PC-3 (cell line): ENCODE measurements at regions not wholly inside any gene's neighbourhood (a gene's known extent, or its start where the extent isn't known, plus 50 kb on each side); places are given as distances from the start of the nearest gene placed in this dataset.
A peak's percentile ranks its signal among the peaks of the same experiment; 100 is the strongest.

Experiments
- ATAC-seq: fragments of 200-7000 bp; cut with Tn5 transposase; 2 replicates; pipeline ENCODE4 v1.9.1; 2020; ENCODE audit warnings: mild to moderate bottlenecking, moderate library complexity
- BruUV-seq: library from RNA; stranded (reverse); fragments of 400-500 nt; replicated peaks from 2 replicates; lab custom pipeline; 2021; lab: Mats Ljungman, UMichigan
- CTCF ChIA-PET: fragments of 300-600 bp; sonication (Branson Sonifier 250); formaldehyde crosslinking; loops from one replicate; lab custom pipeline; 2022; ENCODE audit warnings: antibody characterized with exemption; lab: Charles Lee
- POLR2A ChIA-PET: fragments of 300-600 bp; sonication (Branson Sonifier 250); formaldehyde crosslinking; loops from one replicate; lab custom pipeline; 2022; ENCODE audit warnings: antibody characterized with exemption; ENCODE audit not compliant: unreplicated experiment; lab: Charles Lee
- DNase-seq: peaks from one replicate; pipeline ENCODE4 v3.0.0-alpha.2; 2015
- H2AFZ ChIP-seq: fragments of 300-600 bp; sonication (generic); 2 replicates; pipeline ENCODE4 v1.6.0; 2016; ENCODE audit warnings: antibody characterized with exemption, low read length
- H3F3A ChIP-seq: fragments of 300-600 bp; sonication (generic); one replicate; pipeline ENCODE4 v1.6.0; 2017; ENCODE audit warnings: antibody characterized with exemption, low read length, control low read depth, mild to moderate bottlenecking; ENCODE audit not compliant: unreplicated experiment
- H3K27ac ChIP-seq: fragments of 300-600 bp; sonication (generic); 2 replicates; pipeline ENCODE4 v1.5.1; 2016; ENCODE audit warnings: mild to moderate bottlenecking, low read length
- H3K27me3 ChIP-seq: fragments of 300-600 bp; sonication (generic); 2 replicates; pipeline ENCODE4 v1.6.1; 2016; ENCODE audit warnings: low read length, mixed read lengths
- H3K36me3 ChIP-seq: fragments of 300-600 bp; sonication (generic); 2 replicates; pipeline ENCODE4 v1.6.1; 2016; ENCODE audit warnings: low read depth, mixed run types, low read length, mixed read lengths
- H3K4me1 ChIP-seq: fragments of 300-600 bp; sonication (generic); 2 replicates; pipeline ENCODE4 v1.5.1; 2016; ENCODE audit warnings: low read length; ENCODE audit not compliant: insufficient read depth
- H3K4me2 ChIP-seq: fragments of 300-600 bp; sonication (generic); 2 replicates; pipeline ENCODE4 v1.6.0; 2016; ENCODE audit warnings: low read length
- H3K4me3 ChIP-seq: fragments of 300-600 bp; sonication (generic); 2 replicates; pipeline ENCODE4 v1.5.1; 2016; ENCODE audit warnings: mild to moderate bottlenecking, low read length, mixed read lengths
- H3K79me2 ChIP-seq: fragments of 300-600 bp; sonication (generic); 2 replicates; pipeline ENCODE4 v1.6.1; 2017; ENCODE audit warnings: low read length, mixed read lengths
- H3K9ac ChIP-seq: fragments of 300-600 bp; sonication (generic); 2 replicates; pipeline ENCODE4 v1.6.0; 2016; ENCODE audit warnings: mild to moderate bottlenecking, low read length
- H3K9me2 ChIP-seq: fragments of 300-600 bp; sonication (generic); replicated peaks from 2 replicates; pipeline ENCODE4 v1.6.1; 2016; ENCODE audit warnings: mixed run types, low read length, mixed read lengths
- H3K9me3 ChIP-seq: fragments of 300-600 bp; sonication (generic); 2 replicates; pipeline ENCODE4 v1.6.1; 2016; ENCODE audit warnings: low read length, mixed read lengths
- H4K20me1 ChIP-seq: fragments of 300-600 bp; sonication (generic); 2 replicates; pipeline ENCODE4 v1.6.1; 2016; ENCODE audit warnings: low read length, mixed read lengths
- EZH2 ChIP-seq: fragments of 300-600 bp; sonication (generic); IDR thresholded peaks from one replicate; pipeline ENCODE4 v1.6.1; 2017; ENCODE audit warnings: antibody characterized with exemption, mild to moderate bottlenecking, low read length; ENCODE audit not compliant: unreplicated experiment
- EZH2phosphoT487 ChIP-seq: fragments of 300-600 bp; sonication (generic); IDR thresholded peaks from 2 replicates; pipeline ENCODE4 v1.6.1; 2018; ENCODE audit warnings: mild to moderate bottlenecking, antibody characterized with exemption, low read length, borderline replicate concordance
- intact Hi-C: fragments of 100-400 bp; cut with micrococcal nuclease; formaldehyde crosslinking; loops from 2 replicates; pipeline ENCODE4 v1.9.0; 2023
- TF ChIP-seq, protein P1 (sequence below): fragments of 300-600 bp; sonication (generic); conservative IDR thresholded peaks from 2 replicates; pipeline ENCODE4 v1.5.1; 2017; ENCODE audit warnings: antibody characterized with exemption, low read depth, mild to moderate bottlenecking, low read length

DNA sequence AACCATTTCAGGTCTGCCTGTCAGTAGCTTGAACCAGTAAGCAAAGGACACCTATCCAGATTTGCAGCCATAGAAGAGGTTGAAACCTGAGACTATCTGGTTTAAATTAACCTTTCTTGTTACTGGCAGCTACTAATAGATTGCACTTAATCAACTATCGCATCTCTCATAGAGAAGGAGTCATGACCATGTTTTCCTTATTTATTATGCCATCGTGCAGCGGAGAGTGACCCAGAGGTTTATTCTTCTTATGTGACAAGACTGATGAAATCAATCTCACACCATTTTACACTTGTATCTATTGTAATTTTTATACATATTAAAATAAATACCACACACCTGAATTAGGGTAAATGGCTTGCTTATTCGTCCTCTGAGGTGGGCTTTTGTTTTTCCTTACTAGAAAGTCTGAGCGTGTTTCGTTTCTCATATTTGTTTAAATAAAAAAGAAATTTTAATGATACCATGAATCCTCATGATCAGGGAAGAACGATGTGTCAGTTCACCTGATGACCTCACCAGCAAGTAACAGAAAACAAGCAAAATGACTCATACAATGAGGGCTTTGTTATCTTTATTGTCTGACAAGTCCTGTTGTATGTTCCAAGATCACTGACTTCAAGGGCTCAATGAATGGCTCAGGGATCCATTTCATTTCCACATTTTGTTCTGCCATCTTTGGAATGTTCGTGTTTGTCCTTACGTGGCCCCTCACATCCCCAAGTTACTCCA is 379.5 kb upstream of the DPH6 start:
- H3F3A ChIP-seq: no peaks in the 10 kb centered on the region
- no peak overlapping the region for H3K27ac ChIP-seq
- intact Hi-C loops: no loop called here
- no peak for TF ChIP-seq EZH2phosphoT487
- TF ChIP-seq EZH2: no peak
- TF ChIP-seq, protein P1, sequence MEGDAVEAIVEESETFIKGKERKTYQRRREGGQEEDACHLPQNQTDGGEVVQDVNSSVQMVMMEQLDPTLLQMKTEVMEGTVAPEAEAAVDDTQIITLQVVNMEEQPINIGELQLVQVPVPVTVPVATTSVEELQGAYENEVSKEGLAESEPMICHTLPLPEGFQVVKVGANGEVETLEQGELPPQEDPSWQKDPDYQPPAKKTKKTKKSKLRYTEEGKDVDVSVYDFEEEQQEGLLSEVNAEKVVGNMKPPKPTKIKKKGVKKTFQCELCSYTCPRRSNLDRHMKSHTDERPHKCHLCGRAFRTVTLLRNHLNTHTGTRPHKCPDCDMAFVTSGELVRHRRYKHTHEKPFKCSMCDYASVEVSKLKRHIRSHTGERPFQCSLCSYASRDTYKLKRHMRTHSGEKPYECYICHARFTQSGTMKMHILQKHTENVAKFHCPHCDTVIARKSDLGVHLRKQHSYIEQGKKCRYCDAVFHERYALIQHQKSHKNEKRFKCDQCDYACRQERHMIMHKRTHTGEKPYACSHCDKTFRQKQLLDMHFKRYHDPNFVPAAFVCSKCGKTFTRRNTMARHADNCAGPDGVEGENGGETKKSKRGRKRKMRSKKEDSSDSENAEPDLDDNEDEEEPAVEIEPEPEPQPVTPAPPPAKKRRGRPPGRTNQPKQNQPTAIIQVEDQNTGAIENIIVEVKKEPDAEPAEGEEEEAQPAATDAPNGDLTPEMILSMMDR: no peak
- ChIA-PET CTCF (no interaction called here), POLR2A (interaction anchor here (0.7 kb wide), 1 partner anchor 55 kb away, joined by 6 read pairs; no protein-coding TSS in a partner anchor)
- no peaks in the 10 kb centered on the region for H3K36me3 ChIP-seq
- DNase-seq: peak; percentile 72
- no peak overlapping the region for H3K4me3 ChIP-seq
- H3K4me1 ChIP-seq: peaks cover 5% of the 10 kb centered on the region
- H2AFZ ChIP-seq: no peak overlapping the region
- no TSS peak for BruUV-seq
- no peak overlapping the region for H3K4me2 ChIP-seq
- H3K9me2 ChIP-seq: no peaks in the 10 kb centered on the region
- ATAC-seq: peak; percentile 94
- H3K9ac ChIP-seq: no peak overlapping the region
- no peaks in the 10 kb centered on the region for H3K27me3 ChIP-seq
- H3K9me3 ChIP-seq: no peaks in the 10 kb centered on the region
- H3K79me2 ChIP-seq: no peaks in the 10 kb centered on the region
- H4K20me1 ChIP-seq: no peaks in the 10 kb centered on the region

DNA sequence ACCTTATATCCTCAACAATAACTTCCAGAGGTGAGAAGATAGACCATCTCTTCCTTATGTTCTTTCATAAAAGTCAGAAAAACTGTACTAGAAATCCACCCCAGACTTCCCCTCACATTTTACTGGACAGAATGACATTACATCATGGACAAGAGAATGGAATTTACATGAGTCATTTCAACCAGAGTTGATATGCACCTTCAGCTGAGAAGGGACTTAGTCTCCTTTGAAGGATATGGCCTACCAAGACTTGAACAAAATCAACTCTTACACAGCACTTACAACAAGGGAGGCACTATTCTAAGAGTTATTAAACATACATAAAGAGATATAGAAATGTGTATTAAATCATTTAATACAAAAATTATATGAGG is 380.0 kb upstream of the DPH6 start:
- intact Hi-C loops: no loop called here
- no peak overlapping the region for H3K4me3 ChIP-seq
- H3F3A ChIP-seq: no peaks in the 10 kb centered on the region
- H3K36me3 ChIP-seq: no peaks in the 10 kb centered on the region
- H4K20me1 ChIP-seq: no peaks in the 10 kb centered on the region
- TF ChIP-seq EZH2: no peak
- TF ChIP-seq EZH2phosphoT487: no peak
- TF ChIP-seq, protein P1: no peak
- no TSS peak for BruUV-seq
- no peak overlapping the region for H3K4me2 ChIP-seq
- peaks cover 5% of the 10 kb centered on the region for H3K4me1 ChIP-seq
- peak; percentile 38 for ATAC-seq
- H3K9ac ChIP-seq: no peak overlapping the region
- ChIA-PET POLR2A (no interaction called here), CTCF (no interaction called here)
- H2AFZ ChIP-seq: no peak overlapping the region
- no peaks in the 10 kb centered on the region for H3K27me3 ChIP-seq
- no peak overlapping the region for H3K27ac ChIP-seq
- DNase-seq: peak; percentile 37
- H3K9me3 ChIP-seq: no peaks in the 10 kb centered on the region
- H3K9me2 ChIP-seq: no peaks in the 10 kb centered on the region
- no peaks in the 10 kb centered on the region for H3K79me2 ChIP-seq

DNA sequence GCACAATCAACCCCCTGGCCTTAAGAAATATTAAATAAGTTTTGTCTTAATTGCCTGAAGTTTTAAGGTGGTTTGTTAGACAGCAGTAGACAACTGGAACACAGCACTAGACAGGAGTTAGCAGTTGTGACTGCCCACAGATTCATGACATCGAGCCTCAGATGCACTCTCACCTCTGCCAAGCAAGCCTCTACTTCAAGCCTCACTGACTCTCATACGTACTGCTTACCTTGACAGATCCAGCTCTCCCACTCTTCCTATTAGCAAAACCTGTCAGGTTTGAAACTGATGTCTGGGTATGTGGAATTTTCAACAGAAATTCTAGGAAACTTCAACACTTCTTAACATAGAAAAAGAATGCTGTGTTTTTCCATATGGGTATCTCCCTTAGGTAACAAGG is 382.9 kb upstream of the DPH6 start:
- intact Hi-C loops: no loop called here

More for the DNA sequence above, 382.9 kb upstream of the DPH6 start:
- Histone ChIP-seq H3K9me3 (no peaks in the 10 kb centered on the region), H2AFZ (no peak overlapping the region), H3K27ac (no peak overlapping the region), H4K20me1 (no peaks in the 10 kb centered on the region), H3K4me1 (peaks cover 5% of the 10 kb centered on the region), H3K9me2 (no peaks in the 10 kb centered on the region), H3K4me3 (no peak overlapping the region), H3K79me2 (no peaks in the 10 kb centered on the region), H3K4me2 (no peak overlapping the region), H3K36me3 (no peaks in the 10 kb centered on the region), H3K27me3 (no peaks in the 10 kb centered on the region), H3F3A (no peaks in the 10 kb centered on the region), H3K9ac (no peak overlapping the region)
- no peak for DNase-seq
- POLR2A ChIA-PET: interaction anchor here (0.6 kb wide), 1 partner anchor 214 kb away, joined by 4 read pairs; no protein-coding TSS in a partner anchor
- no TSS peak for BruUV-seq
- no peak for ATAC-seq
- CTCF ChIA-PET: no interaction called here
- TF ChIP-seq, protein P1: no peak
- TF ChIP-seq EZH2phosphoT487 (no peak), EZH2 (no peak)
